ENCODE measurements at regions not wholly inside any gene's neighbourhood (a gene's known extent, or its start where the extent isn't known, plus 50 kb on each side); places are given as distances from the start of the nearest gene placed in this dataset.
"Not testable (repeated sequence)": the region's sequence is repeated elsewhere in the genome, so short reads cannot be mapped to it uniquely, and the experiment has no call there.

DNA sequence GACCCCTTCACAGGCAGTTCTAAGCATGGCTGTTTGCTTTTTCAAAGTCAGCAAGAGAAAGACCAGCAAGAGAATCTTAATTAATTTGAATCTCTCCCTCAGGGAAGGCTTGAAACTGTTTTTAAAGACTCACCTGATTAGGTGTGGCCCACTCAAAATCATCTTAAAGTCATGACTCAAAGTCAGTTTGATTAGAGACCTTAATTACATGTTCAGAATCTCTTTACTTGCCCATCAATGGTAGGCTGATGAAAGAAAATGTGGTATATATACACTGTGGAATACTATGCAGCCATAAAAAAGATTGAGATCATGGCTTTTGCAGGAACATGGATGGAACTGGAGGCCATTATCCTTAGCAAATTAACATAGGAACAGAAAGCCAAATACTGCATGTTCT, 247.5 kb upstream of the PRKX start:
- ATAC-seq (no peak), DNase-seq (no peak)
- H3K36me3 Mint-ChIP-seq (ENCODE audit: low read depth): no peaks in the 10 kb centered on the region
- H3K27me3 Mint-ChIP-seq: peaks cover 12% of the 10 kb centered on the region
- no peak overlapping the region for H3K27ac Mint-ChIP-seq
- peaks cover 4% of the 10 kb centered on the region for H3K4me1 Mint-ChIP-seq
- no peak overlapping the region for H3K4me3 Mint-ChIP-seq
- no peaks in the 10 kb centered on the region for H3K9me3 ChIP-seq (ENCODE audit: control insufficient read depth, low read length, poor library complexity, severe bottlenecking)

GRCh38 chrX:3951859-3952258, 238.4 kb upstream of the PRKX start:
- H3K27ac Mint-ChIP-seq: no peak overlapping the region
- ATAC-seq (no peak), DNase-seq (no peak)
- H3K36me3 Mint-ChIP-seq (ENCODE audit: low read depth): no peaks in the 10 kb centered on the region
- peaks cover 7% of the 10 kb centered on the region for H3K27me3 Mint-ChIP-seq
- H3K4me1 Mint-ChIP-seq: no peaks in the 10 kb centered on the region
- H3K9me3 ChIP-seq (ENCODE audit: control insufficient read depth, low read length, poor library complexity, severe bottlenecking): no peaks in the 10 kb centered on the region
- no peak overlapping the region for H3K4me3 Mint-ChIP-seq

DNA sequence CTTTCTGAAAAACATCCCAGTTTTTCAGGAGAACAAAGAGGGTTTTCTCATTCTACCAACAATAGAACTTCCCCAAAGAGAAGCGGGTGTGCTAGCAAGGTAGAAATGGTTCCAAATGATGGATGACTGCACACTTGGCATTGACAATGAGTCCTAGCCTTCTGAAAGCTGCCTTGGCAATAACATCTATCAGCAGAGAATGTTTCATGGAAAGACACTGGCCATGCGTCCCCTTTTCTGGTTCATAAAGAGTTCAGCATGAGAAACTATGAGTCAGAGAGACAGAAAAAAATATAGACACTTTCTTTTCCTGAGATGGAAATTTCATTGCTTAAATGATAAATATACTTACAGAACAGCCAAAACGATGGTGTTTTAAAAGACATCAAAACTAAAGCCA, 236.9 kb upstream of the PRKX start:
- DNase-seq: no peak
- no peaks in the 10 kb centered on the region for H3K9me3 ChIP-seq (ENCODE audit: control insufficient read depth, low read length, poor library complexity, severe bottlenecking)
- H3K4me3 Mint-ChIP-seq: no peak overlapping the region
- H3K36me3 Mint-ChIP-seq (ENCODE audit: low read depth): no peaks in the 10 kb centered on the region
- H3K4me1 Mint-ChIP-seq: no peaks in the 10 kb centered on the region
- H3K27me3 Mint-ChIP-seq: peaks cover 11% of the 10 kb centered on the region
- ATAC-seq: no peak
- no peak overlapping the region for H3K27ac Mint-ChIP-seq

DNA sequence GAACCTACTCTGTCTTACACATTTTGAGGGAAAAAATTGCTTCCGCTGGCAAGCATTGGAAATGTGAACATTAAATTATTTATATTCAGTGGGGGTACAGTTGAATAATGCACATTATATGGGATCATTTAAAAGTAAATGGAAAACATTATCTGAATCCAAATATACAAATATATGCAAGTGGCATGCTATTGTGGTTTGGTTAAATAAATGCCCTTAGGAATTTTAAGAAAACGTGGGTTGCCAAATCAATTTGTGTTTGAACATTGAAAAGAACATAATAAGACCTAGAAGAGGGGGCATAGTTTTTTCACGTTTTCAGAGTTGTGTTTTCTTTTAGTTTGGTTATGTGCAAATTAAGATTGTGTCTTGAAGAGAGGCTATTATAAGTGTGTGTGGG, 230.5 kb upstream of the PRKX start:
- peaks cover 3% of the 10 kb centered on the region for H3K9me3 ChIP-seq (ENCODE audit: control insufficient read depth, low read length, poor library complexity, severe bottlenecking)
- Mint-ChIP-seq H3K27ac (no peak overlapping the region), H3K36me3 (ENCODE audit: low read depth) (no peaks in the 10 kb centered on the region), H3K4me1 (no peaks in the 10 kb centered on the region), H3K27me3 (peaks cover 5% of the 10 kb centered on the region), H3K4me3 (no peak overlapping the region)
- no peak for DNase-seq
- ATAC-seq: no peak

- Mint-ChIP-seq H3K27ac (no peak overlapping the region), H3K27me3 (no peaks in the 10 kb centered on the region), H3K4me3 (no peak overlapping the region), H3K36me3 (ENCODE audit: low read depth) (no peaks in the 10 kb centered on the region), H3K4me1 (no peaks in the 10 kb centered on the region)
- DNase-seq (no peak), ATAC-seq (no peak)
- H3K9me3 ChIP-seq (ENCODE audit: control insufficient read depth, low read length, poor library complexity, severe bottlenecking): peaks cover 3% of the 10 kb centered on the region
Observed at GRCh38 chrX:3940000-3940610, 226.7 kb upstream of the PRKX start.

- Mint-ChIP-seq H3K27me3 (no peaks in the 10 kb centered on the region), H3K4me1 (no peaks in the 10 kb centered on the region), H3K4me3 (no peak overlapping the region), H3K36me3 (ENCODE audit: low read depth) (no peaks in the 10 kb centered on the region), H3K27ac (no peak overlapping the region)
- ATAC-seq (no peak), DNase-seq (no peak)
- peaks cover 3% of the 10 kb centered on the region for H3K9me3 ChIP-seq (ENCODE audit: control insufficient read depth, low read length, poor library complexity, severe bottlenecking)
Observed at GRCh38 chrX:3938587-3938986, 225.1 kb upstream of the PRKX start.

DNA sequence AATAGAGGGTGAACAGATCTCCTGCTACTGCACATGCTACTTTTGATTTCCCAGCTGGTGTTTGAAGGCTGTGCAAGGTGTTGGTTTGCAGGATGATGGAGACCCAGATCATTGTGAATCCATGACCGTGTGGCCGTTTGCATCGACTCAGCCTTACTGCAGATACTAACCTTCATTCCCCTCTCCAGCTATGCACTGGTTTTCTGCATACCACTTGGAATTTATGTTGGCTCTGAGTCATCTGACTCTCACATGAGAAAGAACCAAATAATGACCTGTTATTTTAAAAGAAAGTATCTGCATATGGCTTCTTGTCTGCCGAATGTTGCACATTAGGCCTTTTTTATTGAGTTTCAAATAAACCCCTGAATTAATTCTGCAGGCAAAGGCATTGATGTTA, 221.7 kb upstream of the PRKX start:
- not testable (repeated sequence) for H3K4me1 Mint-ChIP-seq; H3K36me3 Mint-ChIP-seq (ENCODE audit: low read depth); H3K27me3 Mint-ChIP-seq; ATAC-seq; H3K4me3 Mint-ChIP-seq; H3K27ac Mint-ChIP-seq; H3K9me3 ChIP-seq (ENCODE audit: control insufficient read depth, low read length, poor library complexity, severe bottlenecking); DNase-seq

DNA sequence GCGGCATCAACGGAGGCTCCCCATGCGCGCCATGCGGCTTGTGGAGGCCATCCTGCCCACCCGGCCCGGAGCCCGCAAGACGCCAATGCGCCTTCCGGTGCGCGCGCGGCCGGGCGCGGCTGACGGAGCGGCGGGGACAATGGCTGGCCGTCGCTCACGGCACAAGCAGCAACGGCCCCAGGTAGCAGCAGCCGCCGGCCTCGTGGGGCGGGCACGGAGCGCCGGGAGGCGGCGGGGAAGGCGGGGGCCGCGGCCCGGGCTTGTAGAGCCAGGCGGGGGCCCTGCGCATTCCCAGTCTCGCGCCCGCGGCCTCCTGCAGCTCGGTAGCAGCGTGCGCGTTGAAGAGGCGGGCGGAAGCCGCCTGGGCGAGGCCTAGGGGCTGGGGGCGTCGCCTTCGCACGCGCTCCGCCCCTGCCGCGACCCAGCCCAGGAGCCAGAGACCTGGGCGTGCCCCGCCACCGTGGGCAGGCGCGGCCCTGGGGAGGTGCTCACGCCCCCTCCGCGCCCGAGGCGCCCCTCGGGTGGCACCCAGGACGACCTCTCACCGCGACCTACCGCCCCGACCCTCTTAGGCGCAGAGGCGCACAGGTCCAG, 207.1 kb upstream of the PRKX start:
- peak; percentile 98 for ATAC-seq
- not testable (repeated sequence) for H3K4me1 Mint-ChIP-seq; H3K27me3 Mint-ChIP-seq; DNase-seq; H3K36me3 Mint-ChIP-seq (ENCODE audit: low read depth); H3K9me3 ChIP-seq (ENCODE audit: control insufficient read depth, low read length, poor library complexity, severe bottlenecking); H3K4me3 Mint-ChIP-seq; H3K27ac Mint-ChIP-seq

- DNase-seq; H3K27ac Mint-ChIP-seq; H3K4me1 Mint-ChIP-seq; H3K36me3 Mint-ChIP-seq (ENCODE audit: low read depth); H3K4me3 Mint-ChIP-seq; H3K9me3 ChIP-seq (ENCODE audit: control insufficient read depth, low read length, poor library complexity, severe bottlenecking); H3K27me3 Mint-ChIP-seq; ATAC-seq: not testable (repeated sequence)
Observed at GRCh38 chrX:3919668-3920423, 206.4 kb upstream of the PRKX start.

DNA sequence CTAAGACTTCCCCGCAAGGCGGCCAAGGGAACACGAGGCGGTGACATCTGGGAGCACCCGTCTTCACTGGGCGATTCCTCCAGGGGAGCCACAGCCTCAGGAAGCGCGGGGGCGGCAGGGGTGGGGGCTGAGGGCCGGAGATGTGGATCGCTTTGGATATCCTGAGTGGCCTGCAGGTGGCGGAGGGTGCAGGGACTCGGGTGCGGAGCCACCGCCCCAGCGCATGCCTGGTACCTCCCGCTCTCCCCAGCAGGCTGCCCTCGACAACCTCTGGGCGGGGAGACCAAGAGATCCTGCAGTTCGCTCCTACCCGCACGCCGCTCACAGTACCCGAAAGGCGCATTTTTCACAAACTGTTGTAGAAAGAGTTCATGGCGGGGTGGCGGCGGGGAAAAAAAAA, 201.4 kb upstream of the PRKX start:
- H3K4me1 Mint-ChIP-seq: not testable (repeated sequence)

GRCh38 chrX:3914059-3914458, 200.6 kb upstream of the PRKX start:
- H3K4me3 Mint-ChIP-seq; H3K9me3 ChIP-seq (ENCODE audit: control insufficient read depth, low read length, poor library complexity, severe bottlenecking); H3K36me3 Mint-ChIP-seq (ENCODE audit: low read depth); H3K4me1 Mint-ChIP-seq; DNase-seq; H3K27ac Mint-ChIP-seq; H3K27me3 Mint-ChIP-seq: not testable (repeated sequence)
- ATAC-seq: peak; percentile 37

More for the DNA sequence above, 201.4 kb upstream of the PRKX start:
- not testable (repeated sequence) for H3K27ac Mint-ChIP-seq; DNase-seq; H3K4me3 Mint-ChIP-seq; H3K36me3 Mint-ChIP-seq (ENCODE audit: low read depth); H3K27me3 Mint-ChIP-seq; ATAC-seq; H3K9me3 ChIP-seq (ENCODE audit: control insufficient read depth, low read length, poor library complexity, severe bottlenecking)

DNA sequence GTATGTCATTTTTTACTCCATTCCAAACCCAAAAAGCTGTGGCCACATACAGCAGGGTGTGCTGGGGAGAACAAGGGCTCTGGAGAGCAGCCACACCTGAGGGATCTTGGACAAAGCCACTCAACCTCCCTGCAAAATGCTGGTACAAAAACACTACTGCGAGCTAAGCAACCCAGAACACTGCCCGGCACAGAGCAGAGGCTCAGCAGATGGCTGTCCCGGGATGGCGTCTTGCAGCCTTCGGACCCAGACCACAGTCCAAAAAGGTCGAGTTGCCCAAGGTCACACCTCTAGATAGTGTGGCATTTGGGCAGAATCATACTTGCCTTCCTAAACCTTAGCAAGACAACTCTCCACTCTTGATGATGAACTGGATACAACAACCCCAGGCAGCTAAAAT, 197.6 kb upstream of the PRKX start:
- H3K27me3 Mint-ChIP-seq; ATAC-seq; H3K36me3 Mint-ChIP-seq (ENCODE audit: low read depth); DNase-seq; H3K4me1 Mint-ChIP-seq; H3K9me3 ChIP-seq (ENCODE audit: control insufficient read depth, low read length, poor library complexity, severe bottlenecking); H3K4me3 Mint-ChIP-seq; H3K27ac Mint-ChIP-seq: not testable (repeated sequence)

DNA sequence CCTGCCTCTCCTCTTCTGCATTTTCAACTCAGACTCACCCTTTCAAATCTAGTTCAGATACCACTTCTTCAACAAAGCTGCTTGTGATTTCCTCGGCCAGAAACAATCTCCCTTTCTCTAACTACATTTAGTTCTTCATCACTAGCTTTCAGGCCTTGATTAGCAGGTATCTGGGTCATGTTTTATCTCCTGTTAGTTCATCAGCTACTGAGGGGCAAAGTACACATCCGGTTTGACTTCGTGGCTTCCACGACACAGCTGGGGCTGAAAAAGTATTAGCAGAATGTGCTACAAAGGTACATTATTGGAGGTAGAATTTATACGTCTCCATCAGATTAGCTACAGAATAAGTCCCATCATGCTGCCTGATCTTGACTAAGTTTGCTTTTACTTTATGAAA, 197.2 kb upstream of the PRKX start:
- H3K4me1 Mint-ChIP-seq; DNase-seq; H3K9me3 ChIP-seq (ENCODE audit: control insufficient read depth, low read length, poor library complexity, severe bottlenecking); ATAC-seq; H3K27me3 Mint-ChIP-seq; H3K27ac Mint-ChIP-seq; H3K36me3 Mint-ChIP-seq (ENCODE audit: low read depth); H3K4me3 Mint-ChIP-seq: not testable (repeated sequence)
